Esophagus squamous epithelium (tissue), 5 donors: ENCODE measurements at regions not wholly inside any gene's neighbourhood (a gene's known extent, or its start where the extent isn't known, plus 50 kb on each side); places are given as distances from the start of the nearest gene placed in this dataset.

Experiments used
- DNase-seq: peaks from one replicate; lab custom pipeline; 2025; lab: John Stamatoyannopoulos, UW
- H3K27ac ChIP-seq, 4 donors: fragments of 200-600 bp; sonication (generic); one replicate each; pipeline ENCODE4 v1.5.1; 2016 to 2019; ENCODE audit warnings: mild to moderate bottlenecking in 1 of 4
- H3K27me3 ChIP-seq, 4 donors: fragments of 200-600 bp; sonication (generic); 1 replicate in 3 of 4; 2 replicates in 1 of 4; pipeline versions ENCODE4 v1.5.1 to v1.6.0; 2017 to 2021; ENCODE audit warnings: antibody characterized with exemption in 1 of 4
- H3K36me3 ChIP-seq, 3 donors: fragments of 200-600 bp; sonication (generic); one replicate each; pipeline ENCODE4 v1.5.1; 2016 to 2019
- H3K4me1 ChIP-seq, 3 donors: fragments of 200-600 bp; sonication (generic); one replicate each; pipeline ENCODE4 v1.5.1; 2017 to 2019
- H3K4me3 ChIP-seq, 4 donors: fragments of 200-600 bp; sonication (generic); 1 replicate in 3 of 4; 2 replicates in 1 of 4; pipeline ENCODE4 v1.5.1; 2016 to 2019; ENCODE audit warnings: mild to moderate bottlenecking in 2 of 4, moderate library complexity in 1 of 4
- H3K9me3 ChIP-seq, 3 donors: fragments of 200-600 bp; sonication (generic); one replicate each; pipeline ENCODE4 v1.5.1; 2016 to 2019
- CTCF ChIP-seq, 6 experiments: fragments of 450-650 bp in 4 of 6; fragments of 200-600 bp in 2 of 6; sonication (generic) in 2 of 6; IDR thresholded peaks; one replicate each; pipeline ENCODE4 v1.5.1; 2016 to 2019; ENCODE audit warnings: antibody characterized with exemption in 6 of 6, mild to moderate bottlenecking in 4 of 6, moderate library complexity in 4 of 6
- POLR2A ChIP-seq, 4 donors: fragments of 450-650 bp; IDR thresholded peaks; one replicate each; pipeline ENCODE4 v1.6.1; 2017; ENCODE audit warnings: antibody characterized with exemption in 4 of 4, mild to moderate bottlenecking in 4 of 4, moderate library complexity in 3 of 4
- WGBS, 2 donors: methylation state at CpG; one replicate each; pipeline ENCODE4 v1.1.5; 2018; 5-methylcytosine and 5-hydroxymethylcytosine counted together
- intact Hi-C: fragments of 100-400 bp; cut with DNase I; formaldehyde crosslinking; loops from one replicate; pipeline ENCODE4 v1.15.0; 2022
- donor health status: DM: yes; HTN: yes; CAD: no.

GRCh38 chr18:75128911-75129716 is 79.8 kb downstream of the PTGR3 start:
- intact Hi-C loops: no loop called here
- Histone ChIP-seq H3K27me3 (no peaks in the 10 kb centered on the region), H3K27ac (no peak overlapping the region), H3K36me3 (no peaks in the 10 kb centered on the region), H3K4me3 (no peak overlapping the region), H3K4me1 (peaks cover 0 to 5% (median 0%) of the 10 kb centered on the region in 3 donors), H3K9me3 (no peaks in the 10 kb centered on the region)
- no peak for TF ChIP-seq POLR2A (IDR thresholded peaks at IDR 0.05)
- no peak for TF ChIP-seq CTCF (IDR thresholded peaks at IDR 0.05)
- WGBS, 2 donors: 83 to 88% methylated on average over 9 to 13 of the region's 17 CpGs
- DNase-seq: no peak

DNA sequence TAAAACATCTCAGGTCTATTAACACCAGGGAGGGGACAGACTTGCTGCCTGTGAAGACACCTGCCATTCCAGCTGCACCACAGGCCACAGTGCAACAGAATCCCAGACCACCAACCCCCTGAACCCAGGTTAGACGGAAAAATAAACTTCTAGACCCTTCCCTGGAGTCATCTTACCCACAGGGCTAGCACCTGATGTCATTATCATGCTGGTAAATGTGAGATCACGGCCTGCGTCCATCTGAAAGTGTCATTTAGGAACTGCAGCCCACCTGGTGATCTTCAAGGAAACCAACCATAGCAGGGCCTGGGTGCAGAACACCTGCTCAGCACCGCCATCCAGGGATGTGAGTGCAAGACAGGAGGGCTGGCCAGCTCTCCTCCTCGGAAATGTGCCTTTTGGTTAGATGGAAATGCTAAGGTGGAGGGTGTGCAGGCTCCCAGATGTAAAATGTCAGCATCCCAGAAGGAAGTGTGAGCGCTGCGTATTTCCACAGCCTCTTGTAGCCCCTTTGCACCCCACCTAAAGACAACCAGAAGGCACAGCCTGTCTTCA is 80.8 kb downstream of the PTGR3 start:
- no peak for TF ChIP-seq POLR2A (IDR thresholded peaks at IDR 0.05)
- TF ChIP-seq CTCF (IDR thresholded peaks at IDR 0.05): no peak
- Histone ChIP-seq H3K36me3 (no peaks in the 10 kb centered on the region), H3K27me3 (no peaks in the 10 kb centered on the region), H3K4me1 (peaks cover 0 to 5% (median 0%) of the 10 kb centered on the region in 3 donors), H3K9me3 (no peaks in the 10 kb centered on the region), H3K27ac (no peak overlapping the region), H3K4me3 (no peak overlapping the region)
- intact Hi-C loops: no loop called here
- 78% methylated on average over 3 to 5 of the region's 7 CpGs for WGBS, 2 donors
- DNase-seq: no peak

- no peak for DNase-seq
Measured at GRCh38 chr18:75127143-75128021, 81.6 kb downstream of the PTGR3 start.

GRCh38 chr18:75125382-75126331 is 83.3 kb downstream of the PTGR3 start:
- Histone ChIP-seq H3K36me3 (no peaks in the 10 kb centered on the region), H3K27me3 (no peaks in the 10 kb centered on the region), H3K4me3 (no peak overlapping the region), H3K4me1 (no peaks in the 10 kb centered on the region), H3K27ac (no peak overlapping the region), H3K9me3 (no peaks in the 10 kb centered on the region)
- intact Hi-C loops: no loop called here
- TF ChIP-seq CTCF (IDR thresholded peaks at IDR 0.05) (no peak), POLR2A (IDR thresholded peaks at IDR 0.05) (no peak)
- DNase-seq: no peak
- 81 to 82% methylated on average over 6 to 22 of the region's 44 CpGs for WGBS, 2 donors

More at GRCh38 chr18:75127143-75128021, 81.6 kb downstream of the PTGR3 start:
- Histone ChIP-seq H3K27ac (no peak overlapping the region), H3K36me3 (no peaks in the 10 kb centered on the region), H3K4me1 (peaks cover 0 to 5% (median 0%) of the 10 kb centered on the region in 3 donors), H3K4me3 (no peak overlapping the region), H3K9me3 (no peaks in the 10 kb centered on the region), H3K27me3 (no peaks in the 10 kb centered on the region)
- 84 to 91% methylated on average over 5 to 9 of the region's 24 CpGs for WGBS, 2 donors
- intact Hi-C loops: no loop called here
- TF ChIP-seq CTCF (IDR thresholded peaks at IDR 0.05): no peak
- TF ChIP-seq POLR2A (IDR thresholded peaks at IDR 0.05): no peak
